GM12874 (cell line): ENCODE measurements at regions not wholly inside any gene's neighbourhood (a gene's known extent, or its start where the extent isn't known, plus 50 kb on each side); places are given as distances from the start of the nearest gene placed in this dataset.

Experiments
- TF ChIP-seq, protein P1 (sequence below): IDR thresholded peaks from 2 replicates; pipeline ENCODE4 v1.5.1; 2011; ENCODE audit warnings: low read depth, mild to moderate bottlenecking, control low read depth, low read length, moderate library complexity; ENCODE audit not compliant: insufficient read depth

DNA sequence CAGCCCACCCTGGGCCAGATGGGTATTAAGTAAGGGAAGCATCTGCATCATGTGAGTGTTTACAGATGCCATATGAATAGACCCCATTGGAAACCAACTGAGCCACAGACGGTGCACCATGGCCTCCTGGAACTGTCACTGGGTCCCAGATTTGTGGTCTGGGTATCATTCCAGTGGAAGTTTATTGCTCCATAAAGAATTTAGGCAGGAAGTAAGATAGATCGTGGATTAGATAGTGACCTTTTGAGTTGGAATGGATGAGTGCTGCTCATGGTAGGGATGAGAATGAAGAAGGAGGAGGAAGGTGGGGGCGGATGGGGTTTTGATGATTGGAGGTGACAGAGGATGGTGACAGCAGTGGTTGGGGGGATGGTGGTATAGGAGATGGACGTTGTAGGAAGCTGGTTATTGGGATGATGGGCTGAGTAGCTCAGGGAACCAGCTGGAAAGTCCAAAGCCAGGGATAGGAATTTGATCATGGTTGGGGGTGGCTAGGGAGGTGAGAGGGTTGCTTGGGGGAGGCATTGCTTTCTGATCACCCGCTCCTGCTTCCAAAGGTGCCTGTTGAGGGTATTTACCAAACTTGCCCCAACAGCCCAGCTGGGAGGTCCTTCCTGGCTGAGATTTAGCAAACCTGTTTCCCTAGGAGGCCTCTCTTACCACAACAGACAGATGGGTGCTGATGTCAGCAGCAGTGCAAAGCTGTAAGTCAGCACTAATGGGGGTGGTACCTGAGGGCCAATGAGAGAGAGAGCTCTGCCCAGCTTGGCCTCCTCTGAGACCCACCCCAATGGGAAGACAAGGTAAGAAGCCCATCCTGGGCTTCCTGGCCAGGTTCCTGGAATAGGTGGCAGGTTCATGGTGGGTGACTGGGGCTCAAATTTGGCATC lies 78.0 kb downstream of the VEGFA start:
- TF ChIP-seq, protein P1, sequence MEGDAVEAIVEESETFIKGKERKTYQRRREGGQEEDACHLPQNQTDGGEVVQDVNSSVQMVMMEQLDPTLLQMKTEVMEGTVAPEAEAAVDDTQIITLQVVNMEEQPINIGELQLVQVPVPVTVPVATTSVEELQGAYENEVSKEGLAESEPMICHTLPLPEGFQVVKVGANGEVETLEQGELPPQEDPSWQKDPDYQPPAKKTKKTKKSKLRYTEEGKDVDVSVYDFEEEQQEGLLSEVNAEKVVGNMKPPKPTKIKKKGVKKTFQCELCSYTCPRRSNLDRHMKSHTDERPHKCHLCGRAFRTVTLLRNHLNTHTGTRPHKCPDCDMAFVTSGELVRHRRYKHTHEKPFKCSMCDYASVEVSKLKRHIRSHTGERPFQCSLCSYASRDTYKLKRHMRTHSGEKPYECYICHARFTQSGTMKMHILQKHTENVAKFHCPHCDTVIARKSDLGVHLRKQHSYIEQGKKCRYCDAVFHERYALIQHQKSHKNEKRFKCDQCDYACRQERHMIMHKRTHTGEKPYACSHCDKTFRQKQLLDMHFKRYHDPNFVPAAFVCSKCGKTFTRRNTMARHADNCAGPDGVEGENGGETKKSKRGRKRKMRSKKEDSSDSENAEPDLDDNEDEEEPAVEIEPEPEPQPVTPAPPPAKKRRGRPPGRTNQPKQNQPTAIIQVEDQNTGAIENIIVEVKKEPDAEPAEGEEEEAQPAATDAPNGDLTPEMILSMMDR = no peak

DNA sequence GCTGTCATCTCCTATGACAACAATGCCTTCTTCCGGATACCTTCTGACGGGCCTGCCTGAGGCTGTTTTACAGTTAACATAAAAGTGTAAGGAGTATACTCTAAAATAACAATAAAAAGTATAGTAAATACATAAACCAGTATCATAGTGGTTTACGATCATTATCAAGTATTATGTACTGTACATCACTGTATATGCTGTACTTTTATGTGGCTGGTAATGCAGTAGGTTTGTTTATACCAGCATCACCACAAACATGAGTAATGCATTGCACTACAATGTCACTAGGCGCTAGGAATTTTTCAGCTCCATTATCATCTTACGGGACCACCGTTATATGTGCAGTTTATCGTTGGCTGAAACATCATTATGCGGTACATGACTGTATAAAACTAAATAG lies 76.5 kb downstream of the VEGFA start:
- TF ChIP-seq, protein P1 = no peak

DNA sequence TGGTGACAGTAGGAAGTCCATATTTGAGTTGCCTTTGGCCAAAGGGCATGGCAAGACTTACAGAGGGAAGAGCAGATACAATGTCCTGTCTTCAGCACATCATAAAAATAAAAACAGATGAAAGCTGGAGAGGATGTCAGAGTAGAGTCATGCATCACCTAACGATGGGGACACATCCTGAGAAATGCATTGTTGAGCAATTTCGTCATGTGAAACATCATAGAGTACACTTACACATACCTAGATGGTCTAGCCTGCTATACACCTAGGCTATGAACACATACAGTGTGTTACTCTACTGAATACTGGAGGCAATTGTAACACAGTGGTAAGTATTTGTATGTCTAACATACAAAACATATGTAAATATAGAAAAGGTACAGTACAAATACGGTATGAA lies 75.6 kb downstream of the VEGFA start:
- TF ChIP-seq, protein P1 = no peak

DNA sequence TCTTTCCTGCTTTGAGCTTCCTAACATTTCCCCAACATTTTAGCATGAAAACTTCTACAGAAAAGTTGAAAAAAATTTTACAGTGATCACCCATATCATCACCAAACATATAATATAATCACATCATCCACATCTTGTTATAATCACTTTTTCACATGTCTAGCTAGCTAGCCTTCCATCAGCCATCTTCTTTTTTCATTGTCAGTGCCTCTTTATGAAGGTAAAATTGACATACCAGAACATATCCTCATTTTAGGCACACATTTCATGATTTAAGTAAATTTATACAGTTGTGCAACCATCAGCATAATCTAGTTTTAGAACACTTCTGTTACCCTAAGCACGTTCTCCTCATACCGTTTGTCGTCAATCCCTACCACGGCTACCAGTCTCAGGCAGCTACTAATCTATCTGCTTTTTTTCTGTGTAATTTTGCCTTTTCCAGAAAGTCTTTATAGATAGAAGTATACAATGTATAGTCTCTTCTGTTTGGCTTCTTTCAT lies 73.7 kb downstream of the VEGFA start:
- TF ChIP-seq, protein P1 = no peak

DNA sequence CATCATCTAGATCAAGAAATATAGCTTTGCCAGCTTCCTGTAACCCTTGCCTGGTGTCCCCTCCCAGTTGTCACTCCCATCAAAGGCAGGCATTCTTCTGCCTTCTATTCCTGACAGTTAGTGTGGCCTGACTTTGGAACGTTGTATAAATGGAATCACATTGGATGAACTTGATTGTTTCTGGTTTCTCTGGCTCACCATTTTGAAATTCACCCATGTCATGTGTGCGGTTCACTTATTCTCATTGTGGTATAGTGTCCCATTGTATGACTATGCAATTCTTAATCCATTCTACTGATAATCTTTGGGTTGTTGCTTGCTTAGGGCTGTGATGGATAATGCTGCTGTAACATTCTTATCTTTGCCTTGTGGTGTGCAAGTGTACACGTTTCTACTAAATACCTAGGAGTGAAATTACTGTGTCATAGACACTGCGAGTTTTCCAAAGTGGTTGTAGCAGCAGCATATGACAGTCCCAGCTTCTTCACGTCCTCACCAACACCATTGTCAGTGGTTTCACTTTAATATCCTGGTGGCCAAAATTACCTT lies 73.2 kb downstream of the VEGFA start:
- TF ChIP-seq, protein P1 = no peak

DNA sequence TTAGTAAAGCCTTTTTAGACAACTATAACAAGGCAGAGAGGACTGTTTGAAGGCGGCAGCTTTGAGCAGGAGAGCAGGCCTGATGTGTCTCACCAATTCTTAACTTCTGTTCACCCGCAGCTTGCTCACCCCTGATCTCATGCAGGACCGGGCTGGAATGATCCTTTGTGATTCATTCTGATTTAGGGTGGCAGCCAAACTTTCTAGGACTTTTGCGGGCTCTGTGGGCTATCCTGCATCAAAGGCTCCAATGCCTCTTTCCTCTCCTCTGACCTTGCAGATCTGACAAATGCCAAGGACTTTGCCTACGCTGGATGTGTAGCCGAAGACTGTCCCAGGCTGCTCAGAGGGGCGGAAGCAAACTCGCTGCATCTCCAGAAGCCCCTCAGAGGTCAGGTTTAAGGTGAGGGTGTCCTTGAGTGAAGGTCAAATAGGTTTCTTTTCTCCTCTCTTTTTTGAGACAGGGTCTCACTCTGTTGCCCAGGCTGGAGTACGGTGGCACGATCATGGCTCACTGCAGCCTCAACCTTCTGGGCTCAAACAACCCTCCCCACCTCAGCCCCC lies 72.3 kb downstream of the VEGFA start:
- TF ChIP-seq, protein P1 = no peak

DNA sequence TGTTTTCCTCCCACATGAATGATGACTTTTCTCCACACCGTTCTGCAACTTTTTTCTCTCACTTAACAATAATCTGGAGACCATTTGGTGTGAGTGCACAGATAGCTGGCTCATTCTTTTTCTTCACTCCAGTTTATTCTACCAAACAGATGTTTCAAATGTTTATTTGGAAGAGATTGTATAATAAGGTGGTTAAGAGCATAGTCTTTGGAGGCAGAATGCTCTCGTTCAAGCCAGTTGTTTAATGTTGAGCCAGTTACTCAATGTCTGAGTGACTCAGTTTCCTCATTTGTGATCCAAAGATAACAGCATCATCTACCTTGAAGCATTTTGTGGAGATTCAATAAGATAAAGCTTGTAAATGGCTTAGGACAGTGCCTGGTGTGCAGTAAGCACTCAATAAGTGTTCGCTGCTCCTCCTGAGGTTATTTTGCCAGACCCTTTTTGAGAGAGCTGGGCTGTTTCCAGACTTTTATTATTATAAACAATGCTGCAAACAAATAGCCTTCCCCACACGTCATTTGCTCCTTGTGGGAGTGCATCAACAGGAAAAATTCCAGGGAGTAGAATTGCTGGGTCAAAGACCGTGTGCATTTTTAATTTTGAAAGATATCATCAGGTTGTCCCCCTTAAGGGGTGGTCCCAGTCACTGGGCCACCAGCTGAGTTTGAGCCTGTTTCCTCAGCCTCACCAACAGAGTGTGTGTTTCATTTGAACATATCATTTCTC lies 70.6 kb downstream of the VEGFA start:
- TF ChIP-seq, protein P1 = no peak
